ENCODE measurements at regions not wholly inside any gene's neighbourhood (a gene's known extent, or its start where the extent isn't known, plus 50 kb on each side); places are given as distances from the start of the nearest gene placed in this dataset.
A peak's percentile ranks its signal among the peaks of the same experiment; 100 is the strongest.

DNA sequence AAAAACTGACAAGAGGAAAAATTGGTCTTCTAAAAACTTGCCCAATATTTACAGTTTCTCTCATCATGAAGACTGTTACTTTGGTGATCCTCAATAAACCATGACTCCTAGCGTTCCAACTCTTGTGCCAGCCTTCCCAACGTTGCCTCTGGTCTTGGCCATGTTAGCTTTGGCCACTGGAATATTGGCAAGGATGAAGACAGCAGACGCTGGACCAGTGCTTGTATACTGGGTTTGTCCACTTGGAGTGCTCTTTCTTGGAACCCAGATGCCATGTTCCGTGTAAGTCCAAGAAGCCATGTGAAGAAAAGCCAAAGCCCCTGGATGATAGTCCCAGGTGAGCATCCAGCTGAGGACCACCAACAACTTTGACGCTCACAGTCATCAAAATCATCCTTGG lies 379.6 kb downstream of the NUAK1 start:
- Mint-ChIP-seq H3K27ac (no peak overlapping the region), H3K9me3 (peaks cover 0 to 3% of the 10 kb centered on the region in 2 donors), H3K4me3 (no peak overlapping the region), H3K27me3 (peaks cover 4 to 15% of the 10 kb centered on the region in 2 donors), H3K4me1 (no peaks in the 10 kb centered on the region), H3K36me3 (no peaks in the 10 kb centered on the region)
- DNase-seq: no peak
- no peak for ATAC-seq (replicated peaks)

DNA sequence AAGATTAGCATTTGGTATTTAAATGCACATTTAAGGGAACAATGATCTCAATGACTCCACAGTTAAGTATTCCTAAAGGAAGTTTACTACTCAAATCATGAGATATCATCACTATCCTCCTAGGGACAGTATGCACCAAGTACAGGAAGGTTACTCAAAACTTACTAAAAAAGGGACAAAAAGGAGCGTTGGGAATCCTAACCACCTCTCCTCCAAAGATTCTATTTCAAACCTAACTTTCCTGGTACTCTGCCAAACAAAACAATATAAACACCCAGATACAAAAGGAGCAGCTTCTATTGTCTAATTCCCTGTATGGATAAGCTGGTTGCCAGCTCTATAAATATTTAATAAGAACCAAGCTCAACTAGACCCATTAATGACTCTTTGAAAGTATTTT lies 377.7 kb downstream of the NUAK1 start:
- no peak overlapping the region for H3K4me3 Mint-ChIP-seq
- H3K27me3 Mint-ChIP-seq: peaks cover 4 to 15% of the 10 kb centered on the region in 2 donors
- H3K9me3 Mint-ChIP-seq: peaks cover 0 to 3% of the 10 kb centered on the region in 2 donors
- no peak for ATAC-seq (replicated peaks)
- DNase-seq: no peak
- no peaks in the 10 kb centered on the region for H3K36me3 Mint-ChIP-seq
- no peaks in the 10 kb centered on the region for H3K4me1 Mint-ChIP-seq
- H3K27ac Mint-ChIP-seq: no peak overlapping the region

DNA sequence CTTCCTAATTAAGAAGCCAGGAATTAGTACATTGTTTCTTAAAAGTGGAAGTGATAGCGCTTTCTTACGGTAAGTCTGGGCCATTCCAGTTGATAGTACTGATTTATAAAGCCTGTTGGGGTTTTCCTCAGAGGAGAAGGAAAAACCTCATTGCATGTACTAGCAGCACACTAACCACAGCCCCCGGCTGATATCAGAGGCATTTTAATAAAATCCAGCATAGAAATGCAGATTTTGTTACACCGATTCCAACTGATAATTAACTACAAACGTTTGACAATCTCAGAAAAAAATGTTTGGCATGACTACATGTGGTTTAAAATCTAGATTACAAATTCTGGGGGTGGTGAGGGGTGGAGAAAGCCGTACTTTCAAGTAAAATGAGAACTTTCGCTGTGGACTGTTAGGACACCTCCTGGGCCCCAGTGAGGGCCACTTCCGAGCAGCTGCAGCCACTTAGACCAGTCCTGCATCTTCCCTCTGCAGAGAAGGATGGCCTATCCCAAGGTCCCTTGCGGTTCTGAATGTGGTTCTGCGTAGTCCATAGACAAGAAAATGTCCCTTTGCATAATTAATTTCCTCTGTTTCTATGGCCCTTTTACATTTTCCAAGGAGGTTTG lies 374.4 kb downstream of the NUAK1 start:
- DNase-seq (no peak), ATAC-seq (replicated peaks) (no peak)
- Mint-ChIP-seq H3K36me3 (no peaks in the 10 kb centered on the region), H3K9me3 (peaks cover 0 to 3% of the 10 kb centered on the region in 2 donors), H3K27me3 (peaks cover 4 to 15% of the 10 kb centered on the region in 2 donors), H3K4me3 (no peak overlapping the region), H3K4me1 (no peaks in the 10 kb centered on the region), H3K27ac (no peak overlapping the region)

DNA sequence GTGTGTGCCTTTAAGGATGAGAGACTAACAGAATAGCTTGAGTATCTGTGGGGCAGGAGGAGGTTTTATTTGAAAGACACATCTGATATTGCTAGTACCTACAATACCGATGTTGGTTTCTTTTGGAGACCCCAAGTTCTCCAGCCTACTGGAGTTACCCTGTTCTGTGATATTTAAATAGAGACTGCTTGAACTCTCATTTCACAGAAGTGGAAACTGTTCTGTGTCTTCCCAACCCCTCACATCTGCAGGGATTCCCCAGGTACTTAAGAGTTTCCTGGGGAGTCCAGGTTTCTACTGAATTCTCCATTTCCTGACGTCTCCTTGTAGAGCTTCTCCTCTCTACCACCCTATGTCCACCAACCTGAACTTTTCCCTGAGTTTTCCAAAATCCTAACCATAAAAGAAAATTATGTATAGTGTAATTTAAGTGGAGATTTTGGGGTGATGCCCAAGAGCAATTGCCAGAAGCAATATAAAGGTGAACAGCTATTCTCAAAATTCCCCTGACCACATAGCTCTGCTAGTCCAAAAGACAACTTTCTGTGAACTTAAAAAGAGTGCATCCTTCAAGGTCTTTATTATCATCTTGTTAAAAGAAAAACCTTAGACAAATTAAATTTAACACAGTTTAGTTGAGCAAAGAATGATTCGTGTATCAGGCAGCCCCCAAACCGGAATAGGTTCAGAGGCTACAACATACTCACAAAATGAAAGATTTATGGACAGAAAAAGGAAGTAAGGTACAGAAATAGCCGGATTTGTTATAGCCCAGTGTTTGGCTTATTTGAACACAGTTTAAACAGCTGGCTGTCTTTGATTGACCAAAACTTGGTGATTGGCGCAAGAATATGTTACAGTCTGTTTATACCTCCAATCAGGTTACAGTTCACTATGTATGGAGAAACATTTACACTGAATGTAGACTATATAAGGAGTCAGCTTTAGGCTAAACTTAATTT lies 373.4 kb downstream of the NUAK1 start:
- H3K27ac Mint-ChIP-seq: no peak overlapping the region
- ATAC-seq (replicated peaks): no peak
- DNase-seq: no peak
- no peak overlapping the region for H3K4me3 Mint-ChIP-seq
- no peaks in the 10 kb centered on the region for H3K4me1 Mint-ChIP-seq
- H3K36me3 Mint-ChIP-seq: no peaks in the 10 kb centered on the region
- H3K9me3 Mint-ChIP-seq: peaks cover 0 to 3% of the 10 kb centered on the region in 2 donors
- peaks cover 4 to 6% of the 10 kb centered on the region in 2 donors for H3K27me3 Mint-ChIP-seq

DNA sequence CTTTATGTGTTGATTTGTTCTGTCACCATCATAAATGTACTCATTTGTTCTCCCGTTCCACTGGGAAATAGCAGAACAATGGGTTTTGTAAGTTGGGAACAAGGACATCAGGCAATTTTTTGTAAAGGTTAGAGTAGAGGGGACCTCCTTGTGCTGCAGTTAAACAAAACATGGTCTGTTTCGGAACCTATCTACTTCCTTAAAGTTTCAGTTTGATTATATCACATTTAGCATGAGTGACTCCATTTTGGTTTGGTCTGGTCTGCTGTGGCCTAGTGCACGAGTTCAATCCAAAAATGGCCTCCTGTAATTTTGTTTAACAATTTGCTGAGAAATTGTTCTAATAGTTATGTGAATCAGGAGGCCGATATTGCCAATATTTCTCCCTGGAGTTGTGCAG lies 372.7 kb downstream of the NUAK1 start:
- ATAC-seq (replicated peaks): no peak
- Mint-ChIP-seq H3K4me1 (no peaks in the 10 kb centered on the region), H3K27ac (no peak overlapping the region), H3K9me3 (peaks cover 0 to 3% of the 10 kb centered on the region in 2 donors), H3K4me3 (no peak overlapping the region), H3K27me3 (peaks cover 5 to 9% of the 10 kb centered on the region in 2 donors), H3K36me3 (no peaks in the 10 kb centered on the region)
- no peak for DNase-seq

DNA sequence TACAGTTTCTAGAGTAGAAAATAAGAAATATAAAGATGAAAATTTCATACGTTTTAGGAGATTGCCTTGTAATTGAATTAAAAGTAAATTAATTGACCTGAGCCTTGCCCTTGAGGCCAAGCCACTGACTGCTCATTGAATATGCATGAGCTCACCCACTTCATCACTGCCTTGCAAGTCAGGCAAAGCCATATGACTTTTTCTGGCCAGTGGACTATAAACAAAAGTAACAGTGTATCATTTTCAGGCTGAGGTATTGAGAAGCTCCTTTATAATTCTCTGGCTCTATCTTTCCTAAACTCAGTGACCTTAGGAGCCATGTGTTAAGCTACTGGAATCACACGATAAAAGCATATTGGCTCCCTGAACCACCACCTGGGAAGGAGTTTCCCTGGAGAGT lies 369.3 kb downstream of the NUAK1 start:
- no peaks in the 10 kb centered on the region for H3K36me3 Mint-ChIP-seq
- ATAC-seq (replicated peaks) (no peak), DNase-seq (no peak)
- H3K4me3 Mint-ChIP-seq: no peak overlapping the region
- no peaks in the 10 kb centered on the region for H3K4me1 Mint-ChIP-seq
- peaks cover 7 to 12% of the 10 kb centered on the region in 2 donors for H3K27me3 Mint-ChIP-seq
- no peak overlapping the region for H3K27ac Mint-ChIP-seq
- H3K9me3 Mint-ChIP-seq: peaks cover 0 to 3% of the 10 kb centered on the region in 2 donors

DNA sequence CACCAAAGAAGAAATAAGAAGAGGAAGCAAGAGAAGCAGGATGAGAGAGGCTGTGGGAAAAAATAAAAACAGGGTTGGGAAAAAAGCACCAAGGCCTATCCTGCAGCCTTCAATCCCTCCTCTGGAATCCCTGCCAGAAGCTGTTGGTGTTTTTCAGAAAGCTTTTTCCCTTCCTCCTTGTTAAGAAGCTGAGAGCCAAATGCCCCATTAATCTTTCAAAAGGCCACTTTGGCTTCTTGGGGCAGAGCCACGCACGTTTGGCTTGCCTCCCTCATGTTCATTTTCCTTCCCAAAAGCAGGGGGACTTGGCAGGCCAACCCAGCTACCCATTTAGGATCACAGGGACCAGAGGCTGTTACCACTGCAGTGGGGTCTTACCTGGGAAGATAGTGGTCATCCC lies 365.3 kb downstream of the NUAK1 start:
- DNase-seq: no peak
- Mint-ChIP-seq H3K27ac (no peak overlapping the region), H3K27me3 (peaks cover 7 to 12% of the 10 kb centered on the region in 2 donors)

DNA sequence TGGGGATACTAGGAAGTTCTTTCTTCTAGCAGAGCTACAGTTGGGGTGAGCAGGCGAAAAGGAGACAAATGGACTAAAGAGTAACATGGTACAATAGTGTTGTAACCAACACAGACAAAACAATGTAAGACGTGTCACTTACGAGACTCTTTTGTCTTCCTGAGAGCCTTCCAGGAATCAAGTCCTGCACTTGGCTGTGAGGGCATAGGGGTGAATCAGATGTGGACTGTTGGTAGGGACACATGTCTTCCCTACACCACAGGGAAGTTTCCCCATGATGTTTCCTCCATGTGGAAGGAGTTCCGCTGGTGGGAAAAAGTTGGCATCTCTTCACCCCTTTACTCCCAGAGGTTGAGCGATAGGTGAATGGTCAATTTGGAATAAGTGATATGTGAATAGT lies 364.7 kb downstream of the NUAK1 start:
- H3K36me3 Mint-ChIP-seq: no peaks in the 10 kb centered on the region
- H3K27ac Mint-ChIP-seq: no peak overlapping the region
- ATAC-seq (replicated peaks): no peak
- H3K9me3 Mint-ChIP-seq: peaks cover 3% of the 10 kb centered on the region in 2 donors
- DNase-seq: no peak
- H3K4me3 Mint-ChIP-seq: no peak overlapping the region
- no peaks in the 10 kb centered on the region for H3K4me1 Mint-ChIP-seq
- peaks cover 7 to 12% of the 10 kb centered on the region in 2 donors for H3K27me3 Mint-ChIP-seq

More for the DNA sequence above, 365.3 kb downstream of the NUAK1 start:
- no peak overlapping the region for H3K4me3 Mint-ChIP-seq
- H3K36me3 Mint-ChIP-seq: no peaks in the 10 kb centered on the region
- ATAC-seq (replicated peaks): no peak
- H3K9me3 Mint-ChIP-seq: peaks cover 3% of the 10 kb centered on the region in 2 donors
- H3K4me1 Mint-ChIP-seq: no peaks in the 10 kb centered on the region

DNA sequence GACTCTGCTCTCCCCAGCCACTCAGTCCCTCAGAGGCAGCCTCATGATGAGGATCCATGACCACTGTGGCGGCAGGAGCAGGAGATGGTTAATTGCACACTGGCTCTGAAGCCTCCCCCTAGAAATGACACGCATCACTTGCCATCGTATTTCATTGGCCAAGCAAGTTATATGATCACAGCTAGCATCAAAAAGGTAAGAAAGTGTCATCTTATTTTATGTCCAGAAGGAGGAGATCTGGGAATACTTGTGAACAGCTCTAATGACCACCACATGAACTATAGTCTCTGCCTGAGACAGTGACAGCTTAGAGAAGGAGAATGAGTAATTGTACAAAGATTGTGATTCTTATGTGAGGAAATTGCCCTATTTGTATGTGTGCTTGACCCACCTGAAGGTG lies 363.4 kb downstream of the NUAK1 start:
- peaks cover 3% of the 10 kb centered on the region in 2 donors for H3K9me3 Mint-ChIP-seq
- no peak overlapping the region for H3K27ac Mint-ChIP-seq
- H3K4me3 Mint-ChIP-seq: no peak overlapping the region
- ATAC-seq (replicated peaks) (no peak), DNase-seq (no peak)
- no peaks in the 10 kb centered on the region for H3K4me1 Mint-ChIP-seq
- H3K36me3 Mint-ChIP-seq: no peaks in the 10 kb centered on the region
- H3K27me3 Mint-ChIP-seq: peaks cover 7 to 12% of the 10 kb centered on the region in 2 donors

DNA sequence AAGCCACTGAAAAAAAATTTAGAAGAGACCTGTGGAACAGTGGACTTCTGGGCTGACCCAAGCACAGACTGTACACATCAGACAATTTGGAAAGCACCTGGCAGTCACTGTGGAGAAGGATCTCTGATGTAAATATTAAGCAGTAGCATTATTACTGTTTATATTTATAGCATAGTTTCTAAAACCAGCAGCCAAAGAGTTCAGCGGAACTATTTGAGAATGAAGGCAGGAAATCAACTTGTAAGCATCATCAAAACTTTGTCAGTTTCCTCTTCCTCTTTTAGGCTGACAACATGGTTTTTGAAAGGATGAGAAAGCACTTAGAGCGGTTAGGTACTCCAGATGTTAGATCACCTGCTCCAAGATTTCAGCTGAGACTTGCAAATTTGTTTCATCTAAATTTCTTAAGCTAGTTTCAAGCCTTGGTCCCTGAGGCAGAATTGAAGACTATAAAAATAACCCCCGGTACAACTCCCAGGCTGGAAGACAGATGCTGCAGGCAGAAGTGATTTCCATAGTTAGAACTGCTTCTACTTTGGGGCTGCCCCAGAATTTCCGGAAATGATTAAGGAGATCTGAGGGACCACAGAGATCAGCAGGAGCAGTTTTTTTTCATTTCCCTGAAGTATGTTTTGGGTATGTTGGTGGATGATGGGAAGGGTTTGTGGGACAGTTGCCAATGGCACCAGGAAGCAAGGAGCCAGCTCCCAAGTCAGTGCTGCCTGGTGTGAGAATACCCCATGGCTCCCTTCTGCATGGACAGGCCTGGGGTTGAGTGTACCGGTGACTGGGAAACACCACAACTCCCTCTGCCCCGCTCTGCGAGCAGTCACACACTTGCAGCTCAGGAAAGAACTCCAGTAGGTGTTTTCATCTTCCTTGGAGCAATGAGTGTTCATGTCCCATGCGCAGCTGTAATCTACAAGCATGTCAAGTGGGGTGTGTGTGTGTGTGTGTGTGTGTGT lies 354.5 kb downstream of the NUAK1 start:
- H3K36me3 Mint-ChIP-seq: no peaks in the 10 kb centered on the region
- peaks cover under 1 to 5% of the 10 kb centered on the region in 2 donors for H3K27me3 Mint-ChIP-seq
- DNase-seq: no peak
- H3K9me3 Mint-ChIP-seq: peaks cover 3 to 4% of the 10 kb centered on the region in 2 donors
- ATAC-seq (replicated peaks): peak; percentile 84 to 87
- H3K4me3 Mint-ChIP-seq: no peak overlapping the region
- peaks cover 15 to 18% of the 10 kb centered on the region in 2 donors for H3K4me1 Mint-ChIP-seq
- H3K27ac Mint-ChIP-seq: no peak overlapping the region

DNA sequence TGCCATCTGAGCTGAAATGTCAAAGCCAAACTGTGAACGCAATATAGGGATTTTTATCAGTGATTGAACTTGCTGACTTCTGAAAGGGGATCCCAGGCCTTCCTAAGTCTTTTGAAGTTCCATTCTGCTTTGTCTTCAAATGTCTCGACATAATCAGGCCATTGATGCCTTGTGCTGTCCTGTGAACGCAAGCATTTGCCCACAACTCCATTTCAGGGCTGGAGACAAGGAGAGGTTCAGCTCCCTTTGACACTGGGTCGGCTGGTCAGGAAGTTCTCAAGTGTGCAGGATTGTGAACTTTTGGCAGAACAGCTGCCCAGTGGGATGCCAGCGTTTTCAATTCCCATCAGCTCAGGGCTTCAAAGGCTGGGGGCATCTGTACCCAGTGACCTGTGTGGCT lies 345.3 kb downstream of the NUAK1 start:
- ATAC-seq (replicated peaks) (no peak), DNase-seq (no peak)
- H3K36me3 Mint-ChIP-seq: no peaks in the 10 kb centered on the region
- no peak overlapping the region for H3K4me3 Mint-ChIP-seq
- no peaks in the 10 kb centered on the region for H3K4me1 Mint-ChIP-seq
- H3K9me3 Mint-ChIP-seq: no peaks in the 10 kb centered on the region
- H3K27me3 Mint-ChIP-seq: peaks cover 4 to 11% of the 10 kb centered on the region in 2 donors
- H3K27ac Mint-ChIP-seq: no peak overlapping the region

DNA sequence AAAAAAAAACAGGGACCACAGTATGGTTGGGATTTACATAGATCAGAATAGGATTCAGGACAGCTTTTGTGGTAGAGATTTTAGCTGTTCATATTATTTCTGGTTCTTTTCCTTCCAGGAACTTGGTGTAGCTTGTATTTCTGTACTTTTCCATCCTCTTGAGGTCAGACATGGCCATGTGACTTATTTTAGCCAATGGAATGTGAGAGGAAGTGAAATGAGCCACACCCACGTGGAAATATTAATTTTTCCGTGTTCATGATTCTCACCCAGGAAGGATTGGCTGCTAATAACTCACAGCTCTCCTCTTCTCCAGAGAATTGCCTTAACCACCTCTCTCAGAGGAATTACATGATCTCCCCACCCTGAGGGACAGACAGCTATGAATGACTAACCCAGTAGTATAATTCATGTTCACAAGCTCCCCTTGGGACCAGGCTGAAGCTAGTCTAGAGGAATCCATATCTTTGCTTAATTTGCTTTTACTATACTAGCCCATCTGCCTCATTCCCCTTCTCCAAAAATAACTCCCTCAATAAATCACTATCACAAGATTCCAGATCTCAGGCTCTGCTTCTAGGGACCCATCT lies 340.4 kb downstream of the NUAK1 start:
- Mint-ChIP-seq H3K4me3 (no peak overlapping the region), H3K9me3 (peaks cover 0 to 4% of the 10 kb centered on the region in 2 donors), H3K27me3 (no peaks in the 10 kb centered on the region), H3K36me3 (no peaks in the 10 kb centered on the region), H3K4me1 (no peaks in the 10 kb centered on the region), H3K27ac (no peak overlapping the region)
- DNase-seq (no peak), ATAC-seq (replicated peaks) (no peak)

DNA sequence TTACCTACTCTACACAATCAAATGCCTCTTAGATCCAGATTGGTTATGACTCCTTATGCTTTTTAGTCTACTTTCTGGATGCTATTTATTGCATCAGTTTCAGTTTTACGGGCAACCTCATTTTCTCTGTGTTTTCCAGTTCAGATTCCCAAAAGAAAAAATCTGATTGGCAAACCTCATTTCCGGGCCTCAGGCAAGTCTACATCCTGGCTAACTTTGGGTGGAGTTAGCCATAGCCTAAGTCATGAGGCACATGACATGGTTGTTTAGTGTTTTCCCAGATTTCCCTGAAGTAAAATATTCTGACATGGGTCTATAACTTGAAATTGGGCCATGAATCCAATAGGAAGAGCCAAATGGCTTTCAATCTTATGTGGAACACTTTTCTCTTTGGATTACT lies 339.7 kb downstream of the NUAK1 start:
- Mint-ChIP-seq H3K27me3 (no peaks in the 10 kb centered on the region), H3K9me3 (peaks cover 0 to 4% of the 10 kb centered on the region in 2 donors), H3K4me3 (no peak overlapping the region), H3K4me1 (no peaks in the 10 kb centered on the region), H3K27ac (no peak overlapping the region), H3K36me3 (no peaks in the 10 kb centered on the region)
- no peak for DNase-seq
- ATAC-seq (replicated peaks): no peak

DNA sequence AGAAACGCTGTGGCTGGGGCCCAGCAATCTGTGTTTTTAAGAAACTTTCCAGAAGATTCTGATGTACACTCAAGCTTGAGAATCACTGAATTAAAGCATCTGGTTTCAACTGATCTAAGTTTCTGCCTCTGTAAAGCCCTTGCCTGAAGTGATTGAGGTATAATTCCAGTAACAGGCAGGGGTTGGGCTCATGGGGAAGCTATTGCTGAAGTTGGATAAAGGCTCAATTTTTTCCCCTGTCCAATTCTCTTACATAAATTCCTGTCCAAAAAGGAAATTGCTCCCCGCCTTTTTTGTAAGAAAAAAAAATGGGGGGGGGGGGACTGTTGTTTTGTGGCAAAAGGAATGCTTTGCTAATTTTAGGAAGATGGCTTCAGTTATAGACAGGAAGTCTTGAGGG lies 337.4 kb downstream of the NUAK1 start:
- no peak for DNase-seq
- Mint-ChIP-seq H3K27me3 (no peaks in the 10 kb centered on the region), H3K36me3 (no peaks in the 10 kb centered on the region)

More for the DNA sequence above, 337.4 kb downstream of the NUAK1 start:
- no peak overlapping the region for H3K4me3 Mint-ChIP-seq
- no peak for ATAC-seq (replicated peaks)
- peaks cover 0 to 4% of the 10 kb centered on the region in 2 donors for H3K9me3 Mint-ChIP-seq
- no peaks in the 10 kb centered on the region for H3K4me1 Mint-ChIP-seq
- no peak overlapping the region for H3K27ac Mint-ChIP-seq
